Stimulated activated CD4-positive, alpha-beta T cell treated with anti-CD3 and anti-CD28 coated beads, TNF-alpha, amount 100 ng/mL, for 24 hours (primary cell): ENCODE measurements at regions not wholly inside any gene's neighbourhood (a gene's known extent, or its start where the extent isn't known, plus 50 kb on each side); places are given as distances from the start of the nearest gene placed in this dataset.

Experiments
- DNase-seq, 3 experiments: peaks; one replicate each; pipeline ENCODE4 v3.0.0-alpha.2; 2020; ENCODE audit warnings: low read depth in 3 of 3

GRCh38 chr15:69712991-69713390 lies 260.4 kb downstream of the RPLP1 start:
- DNase-seq = no peak

GRCh38 chr15:69713726-69714559 lies 261.3 kb downstream of the RPLP1 start:
- peak; percentile 30 to 57 (median 41) for DNase-seq

GRCh38 chr15:69715210-69715609 lies 262.6 kb downstream of the RPLP1 start:
- no peak for DNase-seq

GRCh38 chr15:69718436-69718835 lies 265.8 kb downstream of the RPLP1 start:
- no peak for DNase-seq

- no peak for DNase-seq
These were observed 266.3 kb downstream of the RPLP1 start for GRCh38 chr15:69718916-69719315.

GRCh38 chr15:69719527-69720240 lies 267.1 kb downstream of the RPLP1 start:
- peak; percentile 23 to 48 (median 31) for DNase-seq

GRCh38 chr15:69720536-69720935 lies 267.9 kb downstream of the RPLP1 start:
- no peak for DNase-seq

GRCh38 chr15:69722924-69723323 lies 270.3 kb downstream of the RPLP1 start:
- no peak for DNase-seq

- DNase-seq = no peak
These were observed 270.9 kb downstream of the RPLP1 start for GRCh38 chr15:69723404-69724096.

GRCh38 chr15:69724333-69724732 lies 271.7 kb downstream of the RPLP1 start:
- no peak for DNase-seq

GRCh38 chr15:69725275-69725674 lies 272.7 kb downstream of the RPLP1 start:
- DNase-seq = no peak

- DNase-seq = no peak
These were observed 273.3 kb downstream of the RPLP1 start for GRCh38 chr15:69725957-69726356.

GRCh38 chr15:69727121-69727924 lies 274.7 kb downstream of the RPLP1 start:
- DNase-seq = no peak

- DNase-seq = peak; percentile 54 to 67 (median 64)
These were observed 276.6 kb downstream of the RPLP1 start for GRCh38 chr15:69729167-69729748.

- DNase-seq = no peak
These were observed 277.9 kb downstream of the RPLP1 start for GRCh38 chr15:69730281-69731080.

GRCh38 chr15:69731081-69731330 lies 278.4 kb downstream of the RPLP1 start:
- DNase-seq = no peak

GRCh38 chr15:69731581-69731980 lies 279.0 kb downstream of the RPLP1 start:
- DNase-seq = no peak

- DNase-seq = no peak
These were observed 279.5 kb downstream of the RPLP1 start for GRCh38 chr15:69732133-69732532.

- DNase-seq = no peak
These were observed 282.1 kb downstream of the RPLP1 start for GRCh38 chr15:69734699-69735098.

GRCh38 chr15:69735121-69735520 lies 282.5 kb downstream of the RPLP1 start:
- DNase-seq = no peak

- no peak for DNase-seq
These were observed 283.5 kb downstream of the RPLP1 start for GRCh38 chr15:69736161-69736560.
